ENCODE measurements at regions not wholly inside any gene's neighbourhood (a gene's known extent, or its start where the extent isn't known, plus 50 kb on each side); places are given as distances from the start of the nearest gene placed in this dataset.
"Not testable (repeated sequence)": the region's sequence is repeated elsewhere in the genome, so short reads cannot be mapped to it uniquely, and the experiment has no call there.

GRCh38 chr6:147965448-147965847, 377.2 kb upstream of the SASH1 start:
- H3K9me1 ChIP-seq (ENCODE audit: insufficient read depth, low read length); H3K36me3 ChIP-seq (ENCODE audit: control insufficient read depth, insufficient read depth, low read length); H3K4me2 ChIP-seq (ENCODE audit: low read depth, low read length); dilution Hi-C loops (cut with HindIII; ENCODE audit: low sequenced_read_pairs, unreplicated experiment); H3K4me1 ChIP-seq (ENCODE audit: control insufficient read depth, insufficient read depth, low read length); H2BK15ac ChIP-seq (ENCODE audit: low read depth, low read length); H3K79me1 ChIP-seq (ENCODE audit: low read depth in 1 of 2, low read length in 2 of 2); H3K18ac ChIP-seq (ENCODE audit: low read depth, low read length); POLR2A ChIA-PET (ENCODE audit: unreplicated experiment); H3K23ac ChIP-seq (ENCODE audit: low read depth, low read length); H2BK120ac ChIP-seq (ENCODE audit: low read depth, low read length); H3K9me3 ChIP-seq (ENCODE audit: control insufficient read depth, insufficient read depth, low read length); H3K4ac ChIP-seq (ENCODE audit: low read depth, low read length); H2AFZ ChIP-seq (replicated peaks; ENCODE audit: low read length, poor library complexity); intact Hi-C loops (cut with micrococcal nuclease); CTCF ChIA-PET; H4K8ac ChIP-seq (ENCODE audit: low read depth in 2 of 2, low read length in 2 of 2); H3K27ac ChIP-seq (ENCODE audit: insufficient read depth, low read length); H2AK9ac ChIP-seq (replicated peaks; ENCODE audit: low read depth, low read length, poor library complexity); H4K91ac ChIP-seq (ENCODE audit: insufficient read depth, low read depth, low read length); H4K5ac ChIP-seq (ENCODE audit: low read depth, low read length); H2BK20ac ChIP-seq (ENCODE audit: low read depth, low read length); H2BK5ac ChIP-seq (ENCODE audit: low read depth, low read length, poor library complexity, severe bottlenecking); H3K4me3 ChIP-seq (ENCODE audit: insufficient read depth, low read depth, low read length); BruUV-seq (replicated peaks); ATAC-seq (ENCODE audit: low read depth); H4K20me1 ChIP-seq (ENCODE audit: insufficient read depth, low read length); in situ Hi-C loops (cut with MboI; ENCODE audit: low sequenced_read_pairs); H2AK5ac ChIP-seq (ENCODE audit: low read depth, low read length); H3K56ac ChIP-seq (ENCODE audit: extremely low read depth, insufficient read depth, low read length); DNase-seq; H3K14ac ChIP-seq (replicated peaks; ENCODE audit: low read depth, low read length); H3K9ac ChIP-seq (ENCODE audit: low read depth, low read length); H3K27me3 ChIP-seq (ENCODE audit: control insufficient read depth, insufficient read depth, low read length): not testable (repeated sequence)
- WGBS, 2 experiments (ENCODE audit: extremely low coverage in 2 of 2, insufficient read length in 1 of 2) = no CpG with 5 or more reads among the region's 3 CpGs

All from IMR-90 (cell line).